ENCODE measurements at regions not wholly inside any gene's neighbourhood (a gene's known extent, or its start where the extent isn't known, plus 50 kb on each side); places are given as distances from the start of the nearest gene placed in this dataset.
A peak's percentile ranks its signal among the peaks of the same experiment; 100 is the strongest.

DNA sequence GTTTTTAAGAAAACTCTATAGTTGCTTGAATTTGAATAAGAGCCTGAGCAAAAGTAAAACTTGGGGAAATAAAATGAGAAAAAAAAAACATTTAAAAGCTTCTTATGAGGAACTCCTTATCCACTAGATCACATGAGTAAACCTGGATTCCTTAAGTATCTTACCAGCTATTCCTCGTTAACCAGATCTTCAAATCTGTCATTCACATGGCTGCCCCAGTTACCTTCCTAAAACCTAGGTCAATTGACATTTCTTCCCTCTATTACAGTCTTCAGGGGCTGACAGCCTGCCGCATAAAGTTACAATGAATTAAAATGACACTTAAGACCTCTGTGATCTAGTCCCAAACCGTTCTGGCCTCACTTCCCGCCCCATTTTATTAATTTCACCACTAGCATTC is 583.6 kb downstream of the NR2F2 start:
- H3K27ac ChIP-seq = no peak overlapping the region
- in situ Hi-C loops (cut with HindIII; ENCODE audit: low pct_ligation_motif_present, low sequenced_read_pairs) = no loop called here
- DNase-seq = no peak
- H3K27me3 ChIP-seq (replicated peaks) = no peaks in the 10 kb centered on the region
- H3K4me3 ChIP-seq (ENCODE audit: low read depth, low read length) = no peak overlapping the region
- TF ChIP-seq, protein P1, sequence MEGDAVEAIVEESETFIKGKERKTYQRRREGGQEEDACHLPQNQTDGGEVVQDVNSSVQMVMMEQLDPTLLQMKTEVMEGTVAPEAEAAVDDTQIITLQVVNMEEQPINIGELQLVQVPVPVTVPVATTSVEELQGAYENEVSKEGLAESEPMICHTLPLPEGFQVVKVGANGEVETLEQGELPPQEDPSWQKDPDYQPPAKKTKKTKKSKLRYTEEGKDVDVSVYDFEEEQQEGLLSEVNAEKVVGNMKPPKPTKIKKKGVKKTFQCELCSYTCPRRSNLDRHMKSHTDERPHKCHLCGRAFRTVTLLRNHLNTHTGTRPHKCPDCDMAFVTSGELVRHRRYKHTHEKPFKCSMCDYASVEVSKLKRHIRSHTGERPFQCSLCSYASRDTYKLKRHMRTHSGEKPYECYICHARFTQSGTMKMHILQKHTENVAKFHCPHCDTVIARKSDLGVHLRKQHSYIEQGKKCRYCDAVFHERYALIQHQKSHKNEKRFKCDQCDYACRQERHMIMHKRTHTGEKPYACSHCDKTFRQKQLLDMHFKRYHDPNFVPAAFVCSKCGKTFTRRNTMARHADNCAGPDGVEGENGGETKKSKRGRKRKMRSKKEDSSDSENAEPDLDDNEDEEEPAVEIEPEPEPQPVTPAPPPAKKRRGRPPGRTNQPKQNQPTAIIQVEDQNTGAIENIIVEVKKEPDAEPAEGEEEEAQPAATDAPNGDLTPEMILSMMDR (IDR thresholded peaks at IDR 0.05; ENCODE audit: low read depth, low read length, missing control alignments) = no peak
- no peaks in the 10 kb centered on the region for H3K36me3 ChIP-seq (replicated peaks)

DNA sequence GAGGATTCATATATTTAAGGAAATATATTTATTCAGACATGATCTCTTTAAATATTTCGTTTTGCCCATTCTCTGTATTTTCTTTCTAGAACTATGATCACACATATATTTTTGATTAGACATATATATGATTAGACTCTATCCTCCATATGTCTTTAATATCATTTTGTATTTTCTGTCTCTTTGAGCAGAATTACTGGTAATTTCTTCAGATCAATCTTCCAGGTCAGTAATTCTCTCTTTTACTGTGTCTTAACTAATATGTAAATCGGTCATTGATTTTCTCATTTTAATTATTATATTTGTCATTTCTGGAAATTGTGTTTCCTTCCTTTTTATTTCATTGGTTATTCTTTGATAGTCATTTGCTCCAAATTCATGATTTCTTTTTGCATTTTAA is 586.2 kb downstream of the NR2F2 start:
- H3K36me3 ChIP-seq (replicated peaks) = no peaks in the 10 kb centered on the region
- no peak overlapping the region for H3K4me3 ChIP-seq (ENCODE audit: low read depth, low read length)
- DNase-seq = no peak
- in situ Hi-C loops (cut with HindIII; ENCODE audit: low pct_ligation_motif_present, low sequenced_read_pairs) = no loop called here
- TF ChIP-seq, protein P1 (IDR thresholded peaks at IDR 0.05; ENCODE audit: low read depth, low read length, missing control alignments) = no peak
- no peaks in the 10 kb centered on the region for H3K27me3 ChIP-seq (replicated peaks)
- H3K27ac ChIP-seq = no peak overlapping the region

DNA sequence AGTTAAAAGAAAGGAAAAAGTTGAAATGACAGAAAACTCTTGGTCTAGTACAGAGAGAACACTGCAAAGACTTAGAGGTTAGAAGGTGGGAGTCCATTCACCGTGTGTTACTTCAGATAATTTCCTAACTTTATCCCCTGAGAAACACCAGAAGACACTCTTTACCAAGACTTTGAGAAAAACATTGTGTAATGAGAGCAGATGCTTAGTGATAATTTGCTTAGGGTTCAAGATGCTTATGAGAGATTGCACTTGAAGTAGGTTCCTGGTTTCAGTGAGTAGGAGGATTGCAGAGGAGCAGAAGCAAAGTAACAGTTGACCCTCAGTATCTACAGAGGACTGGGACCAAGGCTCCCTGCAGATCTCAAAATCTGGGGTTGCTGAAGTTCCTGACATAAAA is 594.1 kb downstream of the NR2F2 start:
- H3K4me3 ChIP-seq (ENCODE audit: low read depth, low read length) = no peak overlapping the region
- H3K27me3 ChIP-seq (replicated peaks) = no peaks in the 10 kb centered on the region
- no peak overlapping the region for H3K27ac ChIP-seq
- in situ Hi-C loops (cut with HindIII; ENCODE audit: low pct_ligation_motif_present, low sequenced_read_pairs) = no loop called here
- DNase-seq = no peak
- TF ChIP-seq, protein P1 (IDR thresholded peaks at IDR 0.05; ENCODE audit: low read depth, low read length, missing control alignments) = no peak
- no peaks in the 10 kb centered on the region for H3K36me3 ChIP-seq (replicated peaks)

DNA sequence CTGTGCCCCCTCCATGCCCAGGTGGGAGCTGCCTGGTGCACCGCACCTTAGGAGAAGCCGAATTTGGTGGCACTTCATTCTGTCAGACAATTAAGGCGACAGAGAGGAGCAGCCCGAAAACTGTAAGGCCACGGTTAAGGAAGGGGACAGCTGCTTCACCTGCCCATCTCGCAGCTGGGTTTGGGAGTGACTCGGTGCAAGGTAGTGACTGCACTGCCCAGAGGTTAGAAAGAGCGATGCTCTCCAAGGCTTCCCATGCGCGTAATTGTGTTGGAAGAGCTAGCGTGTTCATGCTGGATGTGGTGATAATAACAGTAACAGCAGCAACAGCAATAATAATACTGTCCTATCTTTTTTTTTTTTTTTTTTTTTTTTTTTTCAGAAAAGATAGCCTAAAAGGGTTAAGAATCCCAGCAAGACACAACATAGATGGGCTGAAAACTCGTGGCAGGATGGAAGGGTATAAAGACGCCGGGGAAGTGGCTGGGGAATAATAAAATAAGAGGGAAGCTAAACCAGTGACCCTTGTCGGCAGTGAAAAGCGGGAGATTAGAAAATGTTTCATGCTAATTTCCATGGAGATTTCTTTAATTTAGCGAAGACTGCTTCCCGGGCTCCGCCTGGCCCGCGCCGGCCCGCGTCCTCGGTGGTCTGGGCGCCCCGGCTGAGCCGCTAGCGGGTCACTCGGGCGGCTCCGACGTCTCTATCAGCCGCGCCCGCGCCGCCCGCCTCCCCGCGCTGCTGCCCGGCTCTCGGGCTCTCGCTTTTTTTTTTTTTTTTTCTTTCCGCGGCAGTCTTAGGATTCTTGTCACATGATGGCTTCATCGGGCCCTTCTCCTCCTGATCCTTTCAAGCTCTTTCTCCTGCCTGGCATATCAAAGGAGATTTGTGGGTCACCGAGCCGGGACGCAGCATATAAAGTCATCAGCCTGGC is 617.1 kb downstream of the NR2F2 start:
- peak; percentile 4 for DNase-seq
- H3K27ac ChIP-seq = no peak overlapping the region
- TF ChIP-seq, protein P1 (IDR thresholded peaks at IDR 0.05; ENCODE audit: low read depth, low read length, missing control alignments) = no peak
- H3K4me3 ChIP-seq (ENCODE audit: low read depth, low read length) = peak overlapping the region; percentile 41
- H3K36me3 ChIP-seq (replicated peaks) = no peaks in the 10 kb centered on the region
- in situ Hi-C loops (cut with HindIII; ENCODE audit: low pct_ligation_motif_present, low sequenced_read_pairs) = no loop called here
- H3K27me3 ChIP-seq (replicated peaks) = no peaks in the 10 kb centered on the region

DNA sequence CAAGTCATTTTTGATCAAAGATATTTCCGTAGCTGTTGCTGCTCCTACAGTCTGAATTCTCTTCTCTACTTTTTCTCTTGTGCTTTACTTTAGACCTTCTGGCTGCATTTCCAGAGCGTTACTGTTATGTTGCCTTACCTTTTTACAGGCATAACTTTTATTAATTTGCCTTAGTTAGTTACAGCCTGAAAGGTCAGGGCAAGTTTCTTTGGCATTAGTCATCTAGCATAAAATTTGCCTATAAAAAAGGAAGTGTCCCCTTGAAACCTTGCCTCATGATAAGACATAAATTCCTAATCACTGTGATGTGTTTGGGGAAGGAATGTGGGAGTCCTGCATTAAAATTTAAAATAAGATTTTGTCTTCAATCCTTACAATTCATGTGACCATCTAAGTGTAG is 618.5 kb downstream of the NR2F2 start:
- no peaks in the 10 kb centered on the region for H3K27me3 ChIP-seq (replicated peaks)
- no peak for DNase-seq
- no peak overlapping the region for H3K4me3 ChIP-seq (ENCODE audit: low read depth, low read length)
- H3K36me3 ChIP-seq (replicated peaks) = no peaks in the 10 kb centered on the region
- H3K27ac ChIP-seq = no peak overlapping the region
- in situ Hi-C loops (cut with HindIII; ENCODE audit: low pct_ligation_motif_present, low sequenced_read_pairs) = no loop called here
- TF ChIP-seq, protein P1 (IDR thresholded peaks at IDR 0.05; ENCODE audit: low read depth, low read length, missing control alignments) = no peak

All from brain microvascular endothelial cell (primary cell).